ENCODE measurements at regions not wholly inside any gene's neighbourhood (a gene's known extent, or its start where the extent isn't known, plus 50 kb on each side); places are given as distances from the start of the nearest gene placed in this dataset.

- DNase-seq (ENCODE audit: low read depth), result no peak
- no peak overlapping the region for H3K4me3 ChIP-seq (ENCODE audit: low read depth, low read length)
- no peak for TF ChIP-seq CTCF (conservative IDR thresholded peaks at IDR 0.05; ENCODE audit: low read depth, low read length)
These were observed 132.8 kb downstream of the TUSC7 start for GRCh38 chr3:116842254-116842957.

GRCh38 chr3:116848248-116848829 lies 138.8 kb downstream of the TUSC7 start:
- no peak for TF ChIP-seq CTCF (conservative IDR thresholded peaks at IDR 0.05; ENCODE audit: low read depth, low read length)
- no peak for DNase-seq (ENCODE audit: low read depth)

GRCh38 chr3:116849261-116849688 lies 139.7 kb downstream of the TUSC7 start:
- no peak for DNase-seq (ENCODE audit: low read depth)
- no peak for TF ChIP-seq CTCF (conservative IDR thresholded peaks at IDR 0.05; ENCODE audit: low read depth, low read length)
- no peak overlapping the region for H3K4me3 ChIP-seq (ENCODE audit: low read depth, low read length)

More at GRCh38 chr3:116848248-116848829, 138.8 kb downstream of the TUSC7 start:
- no peak overlapping the region for H3K4me3 ChIP-seq (ENCODE audit: low read depth, low read length)

GRCh38 chr3:116852803-116853202 lies 143.2 kb downstream of the TUSC7 start:
- no peak for TF ChIP-seq CTCF (conservative IDR thresholded peaks at IDR 0.05; ENCODE audit: low read depth, low read length)
- DNase-seq (ENCODE audit: low read depth), result no peak
- H3K4me3 ChIP-seq (ENCODE audit: low read depth, low read length), result no peak overlapping the region

GRCh38 chr3:116863270-116863770 lies 153.7 kb downstream of the TUSC7 start:
- no peak for DNase-seq (ENCODE audit: low read depth)
- TF ChIP-seq CTCF (conservative IDR thresholded peaks at IDR 0.05; ENCODE audit: low read depth, low read length), result no peak
- no peak overlapping the region for H3K4me3 ChIP-seq (ENCODE audit: low read depth, low read length)

GRCh38 chr3:116863822-116864589 lies 154.4 kb downstream of the TUSC7 start:
- TF ChIP-seq CTCF (conservative IDR thresholded peaks at IDR 0.05; ENCODE audit: low read depth, low read length), result peak; percentile 74
- peak; percentile 83 for DNase-seq (ENCODE audit: low read depth)
- H3K4me3 ChIP-seq (ENCODE audit: low read depth, low read length), result peak overlapping the region; percentile 58

All from choroid plexus epithelial cell (primary cell).